ENCODE measurements at regions not wholly inside any gene's neighbourhood (a gene's known extent, or its start where the extent isn't known, plus 50 kb on each side); places are given as distances from the start of the nearest gene placed in this dataset.

- TF ChIP-seq ZNF274 (IDR thresholded peaks at IDR 0.05; ENCODE audit: low read depth, low read length): no peak
- TF ChIP-seq SUZ12 (IDR thresholded peaks at IDR 0.05; ENCODE audit: extremely low read depth, insufficient read depth, insufficient read length): no peak
- no peak for TF ChIP-seq YY1 (IDR thresholded peaks at IDR 0.05; ENCODE audit: insufficient read depth, insufficient read length)
Observed at GRCh38 chr5:57878301-57878722, 395.7 kb upstream of the ACTBL2 start.
